ENCODE measurements at regions not wholly inside any gene's neighbourhood (a gene's known extent, or its start where the extent isn't known, plus 50 kb on each side); places are given as distances from the start of the nearest gene placed in this dataset.
"Not testable (repeated sequence)": the region's sequence is repeated elsewhere in the genome, so short reads cannot be mapped to it uniquely, and the experiment has no call there.

GRCh38 chr5:92543201-92543600, 1037.8 kb downstream of the NR2F1-AS1 start:
- no peak overlapping the region for H3K4me3 ChIP-seq
- no peak overlapping the region for H3K27ac ChIP-seq
- DNase-seq: no peak
- no peaks in the 10 kb centered on the region for H3K4me1 ChIP-seq
- intact Hi-C loops (cut with DNase I; ENCODE audit: low total_unique reads) (no loop called here), in situ Hi-C loops (cut with MboI; ENCODE audit: low pct_ligation_motif_present in 1 of 4, low pct_unique_long_range_greater_than_20kb in 1 of 4, low sequenced_read_pairs in 3 of 4) (no loop called here)
- H3K27me3 ChIP-seq: no peaks in the 10 kb centered on the region
- no peaks in the 10 kb centered on the region for H3K9me3 ChIP-seq
- no peak for TF ChIP-seq POLR2AphosphoS5 (IDR thresholded peaks at IDR 0.05)
- no peak for TF ChIP-seq POLR2A (IDR thresholded peaks at IDR 0.05)
- TF ChIP-seq, protein P1, sequence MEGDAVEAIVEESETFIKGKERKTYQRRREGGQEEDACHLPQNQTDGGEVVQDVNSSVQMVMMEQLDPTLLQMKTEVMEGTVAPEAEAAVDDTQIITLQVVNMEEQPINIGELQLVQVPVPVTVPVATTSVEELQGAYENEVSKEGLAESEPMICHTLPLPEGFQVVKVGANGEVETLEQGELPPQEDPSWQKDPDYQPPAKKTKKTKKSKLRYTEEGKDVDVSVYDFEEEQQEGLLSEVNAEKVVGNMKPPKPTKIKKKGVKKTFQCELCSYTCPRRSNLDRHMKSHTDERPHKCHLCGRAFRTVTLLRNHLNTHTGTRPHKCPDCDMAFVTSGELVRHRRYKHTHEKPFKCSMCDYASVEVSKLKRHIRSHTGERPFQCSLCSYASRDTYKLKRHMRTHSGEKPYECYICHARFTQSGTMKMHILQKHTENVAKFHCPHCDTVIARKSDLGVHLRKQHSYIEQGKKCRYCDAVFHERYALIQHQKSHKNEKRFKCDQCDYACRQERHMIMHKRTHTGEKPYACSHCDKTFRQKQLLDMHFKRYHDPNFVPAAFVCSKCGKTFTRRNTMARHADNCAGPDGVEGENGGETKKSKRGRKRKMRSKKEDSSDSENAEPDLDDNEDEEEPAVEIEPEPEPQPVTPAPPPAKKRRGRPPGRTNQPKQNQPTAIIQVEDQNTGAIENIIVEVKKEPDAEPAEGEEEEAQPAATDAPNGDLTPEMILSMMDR (IDR thresholded peaks at IDR 0.05): no peak
- no peak for TF ChIP-seq EP300 (IDR thresholded peaks at IDR 0.05; ENCODE audit: low read depth)
- H3K36me3 ChIP-seq: no peaks in the 10 kb centered on the region

DNA sequence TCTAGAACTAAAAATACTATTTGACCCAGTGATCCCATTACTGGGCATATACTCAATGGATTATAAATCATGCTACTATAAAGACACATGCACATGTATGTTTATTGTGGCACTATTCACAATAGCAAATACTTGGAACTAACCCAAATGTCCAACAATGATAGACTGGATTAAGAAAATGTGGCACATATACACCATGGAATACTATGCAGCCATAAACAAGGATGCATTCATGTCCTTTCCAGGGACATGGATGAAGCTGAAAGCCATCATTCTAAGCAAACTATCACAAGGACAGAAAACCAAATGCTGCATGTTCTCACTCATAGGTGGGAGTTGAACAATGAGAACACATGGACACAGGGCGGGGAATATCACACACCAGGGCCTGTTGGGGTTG, 1039.0 kb downstream of the NR2F1-AS1 start:
- H3K9me3 ChIP-seq; H3K27ac ChIP-seq; DNase-seq; intact Hi-C loops (cut with DNase I; ENCODE audit: low total_unique reads); H3K36me3 ChIP-seq; H3K4me1 ChIP-seq; in situ Hi-C loops (cut with MboI; ENCODE audit: low pct_ligation_motif_present in 1 of 4, low pct_unique_long_range_greater_than_20kb in 1 of 4, low sequenced_read_pairs in 3 of 4); H3K4me3 ChIP-seq; H3K27me3 ChIP-seq: not testable (repeated sequence)
- WGBS, 2 donors (ENCODE audit: low coverage in 1 of 2): 84 to 86% methylated on average over 1 of the region's 1 CpG

GRCh38 chr5:92527311-92528078, 1053.5 kb downstream of the NR2F1-AS1 start:
- no peak overlapping the region for H3K4me3 ChIP-seq
- no peaks in the 10 kb centered on the region for H3K36me3 ChIP-seq
- in situ Hi-C loops (cut with MboI; ENCODE audit: low pct_ligation_motif_present in 1 of 4, low pct_unique_long_range_greater_than_20kb in 1 of 4, low sequenced_read_pairs in 3 of 4) (no loop called here), intact Hi-C loops (cut with DNase I; ENCODE audit: low total_unique reads) (no loop called here)
- TF ChIP-seq POLR2A (IDR thresholded peaks at IDR 0.05): no peak
- TF ChIP-seq, protein P1 (IDR thresholded peaks at IDR 0.05): no peak
- H3K4me1 ChIP-seq: no peaks in the 10 kb centered on the region
- H3K9me3 ChIP-seq: no peaks in the 10 kb centered on the region
- no peak for DNase-seq
- WGBS, 2 donors (ENCODE audit: low coverage in 1 of 2): 81 to 86% methylated on average over 3 to 4 of the region's 4 CpGs
- H3K27ac ChIP-seq: no peak overlapping the region
- no peaks in the 10 kb centered on the region for H3K27me3 ChIP-seq

DNA sequence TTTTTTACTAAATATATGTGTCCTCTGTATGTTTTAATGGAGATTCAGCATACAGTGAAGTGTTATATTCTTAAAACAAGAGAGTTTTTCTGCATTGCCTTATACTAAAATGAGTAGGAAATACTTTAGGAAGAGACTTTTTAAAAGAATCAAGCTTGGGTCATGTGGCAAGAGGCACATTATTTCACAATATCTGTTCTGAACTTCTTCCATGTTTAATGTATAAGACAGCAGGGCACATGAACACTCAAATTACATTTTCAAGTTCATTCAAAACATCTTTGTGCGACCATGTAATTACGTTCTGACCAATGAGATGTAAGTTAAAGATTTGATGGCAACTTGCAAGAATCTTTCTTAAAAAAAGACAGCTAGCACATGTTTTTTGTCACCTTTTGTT, 1055.9 kb downstream of the NR2F1-AS1 start:
- Histone ChIP-seq H3K4me3 (no peak overlapping the region), H3K4me1 (no peaks in the 10 kb centered on the region), H3K27me3 (no peaks in the 10 kb centered on the region), H3K9me3 (no peaks in the 10 kb centered on the region), H3K36me3 (no peaks in the 10 kb centered on the region), H3K27ac (no peak overlapping the region)
- 87 to 95% methylated on average over 2 of the region's 2 CpGs for WGBS, 2 donors (ENCODE audit: low coverage in 1 of 2)
- no peak for TF ChIP-seq POLR2A (IDR thresholded peaks at IDR 0.05)
- TF ChIP-seq POLR2AphosphoS5 (IDR thresholded peaks at IDR 0.05): no peak
- TF ChIP-seq EP300 (IDR thresholded peaks at IDR 0.05; ENCODE audit: low read depth): no peak
- DNase-seq: no peak
- intact Hi-C loops (cut with DNase I; ENCODE audit: low total_unique reads) (no loop called here), in situ Hi-C loops (cut with MboI; ENCODE audit: low pct_ligation_motif_present in 1 of 4, low pct_unique_long_range_greater_than_20kb in 1 of 4, low sequenced_read_pairs in 3 of 4) (no loop called here)

DNA sequence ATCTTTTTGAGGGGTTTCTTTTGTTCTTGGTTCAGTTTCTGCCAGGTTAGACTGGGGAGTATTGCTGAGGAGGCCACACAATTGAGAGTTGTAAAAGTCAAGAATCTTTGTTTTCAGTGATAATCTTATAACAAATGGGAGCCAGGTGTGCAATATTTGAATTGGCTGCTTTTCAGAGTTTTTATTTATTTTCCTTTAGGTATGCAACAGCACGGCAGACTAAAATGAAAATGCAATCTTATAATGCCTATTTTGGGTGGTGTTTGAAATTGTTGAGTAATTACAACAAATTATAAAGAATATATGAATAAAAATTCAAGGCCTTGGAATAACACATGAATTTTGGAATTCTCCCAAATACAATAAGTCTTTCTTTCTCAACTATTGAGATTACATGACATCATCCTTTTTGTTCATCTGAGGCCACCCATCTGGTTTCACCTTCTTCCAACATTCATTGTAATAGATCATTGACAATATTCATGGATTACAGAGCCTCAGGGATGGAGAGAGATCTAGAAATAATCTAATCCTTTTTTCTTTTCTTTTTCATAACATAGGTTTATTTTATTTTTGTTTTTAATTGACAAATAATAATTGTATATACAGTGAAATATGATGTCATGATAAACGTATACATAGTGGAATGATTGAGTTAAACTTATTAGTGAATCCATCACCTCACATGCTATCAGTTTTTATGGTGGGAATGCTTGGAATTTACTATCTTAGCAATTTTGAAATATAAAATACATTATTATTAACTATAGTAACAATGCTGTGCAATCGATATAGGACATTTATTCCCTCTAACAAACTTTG, 1061.0 kb downstream of the NR2F1-AS1 start:
- TF ChIP-seq, protein P1 (IDR thresholded peaks at IDR 0.05): no peak
- TF ChIP-seq EP300 (IDR thresholded peaks at IDR 0.05; ENCODE audit: low read depth) (no peak), POLR2AphosphoS5 (IDR thresholded peaks at IDR 0.05) (no peak), POLR2A (IDR thresholded peaks at IDR 0.05) (no peak)
- H3K36me3 ChIP-seq: no peaks in the 10 kb centered on the region
- intact Hi-C loops (cut with DNase I; ENCODE audit: low total_unique reads) (no loop called here), in situ Hi-C loops (cut with MboI; ENCODE audit: low pct_ligation_motif_present in 1 of 4, low pct_unique_long_range_greater_than_20kb in 1 of 4, low sequenced_read_pairs in 3 of 4) (no loop called here)
- no peak overlapping the region for H3K4me3 ChIP-seq
- no peak for DNase-seq
- H3K27me3 ChIP-seq: no peaks in the 10 kb centered on the region
- WGBS, 2 donors (ENCODE audit: low coverage in 1 of 2): 59 to 71% methylated on average over 3 of the region's 3 CpGs
- H3K4me1 ChIP-seq: no peaks in the 10 kb centered on the region
- H3K27ac ChIP-seq: no peak overlapping the region
- no peaks in the 10 kb centered on the region for H3K9me3 ChIP-seq
